PC-3 (cell line): ENCODE measurements at regions not wholly inside any gene's neighbourhood (a gene's known extent, or its start where the extent isn't known, plus 50 kb on each side); places are given as distances from the start of the nearest gene placed in this dataset.

Experiments used
- ATAC-seq: fragments of 200-7000 bp; cut with Tn5 transposase; 2 replicates; pipeline ENCODE4 v1.9.1; 2020; ENCODE audit warnings: mild to moderate bottlenecking, moderate library complexity
- BruUV-seq: library from RNA; stranded (reverse); fragments of 400-500 nt; replicated peaks from 2 replicates; lab custom pipeline; 2021; lab: Mats Ljungman, UMichigan
- CTCF ChIA-PET: fragments of 300-600 bp; sonication (Branson Sonifier 250); formaldehyde crosslinking; loops from one replicate; lab custom pipeline; 2022; ENCODE audit warnings: antibody characterized with exemption; lab: Charles Lee
- POLR2A ChIA-PET: fragments of 300-600 bp; sonication (Branson Sonifier 250); formaldehyde crosslinking; loops from one replicate; lab custom pipeline; 2022; ENCODE audit warnings: antibody characterized with exemption; ENCODE audit not compliant: unreplicated experiment; lab: Charles Lee
- DNase-seq: peaks from one replicate; pipeline ENCODE4 v3.0.0-alpha.2; 2015
- H2AFZ ChIP-seq: fragments of 300-600 bp; sonication (generic); 2 replicates; pipeline ENCODE4 v1.6.0; 2016; ENCODE audit warnings: antibody characterized with exemption, low read length
- H3F3A ChIP-seq: fragments of 300-600 bp; sonication (generic); one replicate; pipeline ENCODE4 v1.6.0; 2017; ENCODE audit warnings: antibody characterized with exemption, low read length, control low read depth, mild to moderate bottlenecking; ENCODE audit not compliant: unreplicated experiment
- H3K27ac ChIP-seq: fragments of 300-600 bp; sonication (generic); 2 replicates; pipeline ENCODE4 v1.5.1; 2016; ENCODE audit warnings: mild to moderate bottlenecking, low read length
- H3K27me3 ChIP-seq: fragments of 300-600 bp; sonication (generic); 2 replicates; pipeline ENCODE4 v1.6.1; 2016; ENCODE audit warnings: low read length, mixed read lengths
- H3K36me3 ChIP-seq: fragments of 300-600 bp; sonication (generic); 2 replicates; pipeline ENCODE4 v1.6.1; 2016; ENCODE audit warnings: low read depth, mixed run types, low read length, mixed read lengths
- H3K4me1 ChIP-seq: fragments of 300-600 bp; sonication (generic); 2 replicates; pipeline ENCODE4 v1.5.1; 2016; ENCODE audit warnings: low read length; ENCODE audit not compliant: insufficient read depth
- H3K4me2 ChIP-seq: fragments of 300-600 bp; sonication (generic); 2 replicates; pipeline ENCODE4 v1.6.0; 2016; ENCODE audit warnings: low read length
- H3K4me3 ChIP-seq: fragments of 300-600 bp; sonication (generic); 2 replicates; pipeline ENCODE4 v1.5.1; 2016; ENCODE audit warnings: mild to moderate bottlenecking, low read length, mixed read lengths
- H3K79me2 ChIP-seq: fragments of 300-600 bp; sonication (generic); 2 replicates; pipeline ENCODE4 v1.6.1; 2017; ENCODE audit warnings: low read length, mixed read lengths
- H3K9ac ChIP-seq: fragments of 300-600 bp; sonication (generic); 2 replicates; pipeline ENCODE4 v1.6.0; 2016; ENCODE audit warnings: mild to moderate bottlenecking, low read length
- H3K9me2 ChIP-seq: fragments of 300-600 bp; sonication (generic); replicated peaks from 2 replicates; pipeline ENCODE4 v1.6.1; 2016; ENCODE audit warnings: mixed run types, low read length, mixed read lengths
- H3K9me3 ChIP-seq: fragments of 300-600 bp; sonication (generic); 2 replicates; pipeline ENCODE4 v1.6.1; 2016; ENCODE audit warnings: low read length, mixed read lengths
- H4K20me1 ChIP-seq: fragments of 300-600 bp; sonication (generic); 2 replicates; pipeline ENCODE4 v1.6.1; 2016; ENCODE audit warnings: low read length, mixed read lengths
- CTCF ChIP-seq: fragments of 300-600 bp; sonication (generic); conservative IDR thresholded peaks from 2 replicates; pipeline ENCODE4 v1.5.1; 2017; ENCODE audit warnings: antibody characterized with exemption, low read depth, mild to moderate bottlenecking, low read length
- EZH2 ChIP-seq: fragments of 300-600 bp; sonication (generic); IDR thresholded peaks from one replicate; pipeline ENCODE4 v1.6.1; 2017; ENCODE audit warnings: antibody characterized with exemption, mild to moderate bottlenecking, low read length; ENCODE audit not compliant: unreplicated experiment
- EZH2phosphoT487 ChIP-seq: fragments of 300-600 bp; sonication (generic); IDR thresholded peaks from 2 replicates; pipeline ENCODE4 v1.6.1; 2018; ENCODE audit warnings: mild to moderate bottlenecking, antibody characterized with exemption, low read length, borderline replicate concordance
- intact Hi-C: fragments of 100-400 bp; cut with micrococcal nuclease; formaldehyde crosslinking; loops from 2 replicates; pipeline ENCODE4 v1.9.0; 2023

- Histone ChIP-seq H3K79me2 (no peaks in the 10 kb centered on the region), H3K27ac (no peak overlapping the region), H3K27me3 (no peaks in the 10 kb centered on the region), H3K9me3 (no peaks in the 10 kb centered on the region), H3K9ac (no peak overlapping the region), H4K20me1 (no peaks in the 10 kb centered on the region), H2AFZ (no peak overlapping the region), H3K4me2 (no peak overlapping the region), H3F3A (no peaks in the 10 kb centered on the region), H3K9me2 (no peaks in the 10 kb centered on the region), H3K4me3 (no peak overlapping the region), H3K36me3 (no peaks in the 10 kb centered on the region), H3K4me1 (peaks cover 11% of the 10 kb centered on the region)
- BruUV-seq = no TSS peak
- TF ChIP-seq EZH2phosphoT487 (no peak), CTCF (no peak), EZH2 (no peak)
- intact Hi-C loops = no loop called here
- ATAC-seq (no peak), DNase-seq (peak; percentile 35)
- ChIA-PET CTCF (no interaction called here), POLR2A (no interaction called here)
Observed at GRCh38 chr15:87224404-87224803, 1032.1 kb downstream of the NTRK3 start.

- H3K4me3 ChIP-seq = no peak overlapping the region
- peak; percentile 56 for DNase-seq
- no peaks in the 10 kb centered on the region for H3K9me2 ChIP-seq
- POLR2A ChIA-PET = no interaction called here
- H3K4me2 ChIP-seq = no peak overlapping the region
- H3K9ac ChIP-seq = no peak overlapping the region
- BruUV-seq = no TSS peak
- H3K27me3 ChIP-seq = no peaks in the 10 kb centered on the region
- H3K27ac ChIP-seq = peak overlapping the region; percentile 56
- no peak for TF ChIP-seq EZH2
- TF ChIP-seq CTCF = no peak
- TF ChIP-seq EZH2phosphoT487 = no peak
- intact Hi-C loops = no loop called here
- no peaks in the 10 kb centered on the region for H3K79me2 ChIP-seq
- H3K4me1 ChIP-seq = peaks cover 11% of the 10 kb centered on the region
- H2AFZ ChIP-seq = no peak overlapping the region
- CTCF ChIA-PET = no interaction called here
- no peaks in the 10 kb centered on the region for H3F3A ChIP-seq
- no peak for ATAC-seq
- no peaks in the 10 kb centered on the region for H3K36me3 ChIP-seq
- no peaks in the 10 kb centered on the region for H3K9me3 ChIP-seq
- no peaks in the 10 kb centered on the region for H4K20me1 ChIP-seq
Observed at GRCh38 chr15:87219650-87220615, 1036.6 kb downstream of the NTRK3 start.

- no peaks in the 10 kb centered on the region for H3F3A ChIP-seq
- no peaks in the 10 kb centered on the region for H3K9me2 ChIP-seq
- no peaks in the 10 kb centered on the region for H3K27me3 ChIP-seq
- ChIA-PET CTCF (no interaction called here), POLR2A (no interaction called here)
- intact Hi-C loops = no loop called here
- no peak for ATAC-seq
- no peaks in the 10 kb centered on the region for H4K20me1 ChIP-seq
- no peak overlapping the region for H2AFZ ChIP-seq
- H3K9me3 ChIP-seq = no peaks in the 10 kb centered on the region
- no TSS peak for BruUV-seq
- H3K4me3 ChIP-seq = no peak overlapping the region
- peaks cover 10% of the 10 kb centered on the region for H3K4me1 ChIP-seq
- H3K27ac ChIP-seq = no peak overlapping the region
- H3K9ac ChIP-seq = no peak overlapping the region
- TF ChIP-seq EZH2phosphoT487 = no peak
- TF ChIP-seq CTCF = no peak
- TF ChIP-seq EZH2 = no peak
- DNase-seq = no peak
- no peak overlapping the region for H3K4me2 ChIP-seq
- no peaks in the 10 kb centered on the region for H3K79me2 ChIP-seq
- H3K36me3 ChIP-seq = no peaks in the 10 kb centered on the region
Observed at GRCh38 chr15:87215100-87215499, 1041.4 kb downstream of the NTRK3 start.
